K562 (cell line): ENCODE measurements at regions not wholly inside any gene's neighbourhood (a gene's known extent, or its start where the extent isn't known, plus 50 kb on each side); places are given as distances from the start of the nearest gene placed in this dataset.

Experiments used
- ATAC-seq: fragments of 200-7000 bp; cut with Tn5 transposase; 3 replicates; pipeline ENCODE4 v1.9.1; 2020; ENCODE audit warnings: moderate library complexity
- BruUV-seq: library from RNA; stranded (reverse); fragments of 400-500 nt; replicated peaks from 2 replicates; lab custom pipeline; 2021; lab: Mats Ljungman, UMichigan
- CTCF ChIA-PET: fragments of 300-600 bp; formaldehyde crosslinking; extraction: SDS; loops from one replicate; lab custom pipeline; 2021; ENCODE audit warnings: low intra/inter-chr PET ratio; lab: Yijun Ruan, JAX
- POLR2A ChIA-PET: fragments of 300-600, 350-650 bp; sonication (Branson Sonifier 250); formaldehyde crosslinking; extraction: SDS; loops from one replicate; lab custom pipeline; 2021; ENCODE audit warnings: antibody characterized with exemption, inconsistent platforms; lab: Yijun Ruan, JAX
- DNase-seq, 4 experiments: peaks; one replicate each; pipeline versions ENCODE4 v3.0.0 to v3.0.0-alpha.2; 2011 to 2018; ENCODE audit warnings: low spot score in 3 of 4, mixed read lengths in 3 of 4; ENCODE audit errors: extremely low read depth in 1 of 4
- FAIRE-seq: peaks from 2 replicates; lab custom pipeline; 2011; peaks lifted over from hg19 to GRCh38; lab: Jason Lieb, UNC
- H2AFZ ChIP-seq: 2 replicates; pipeline ENCODE4 v1.6.0; 2011; ENCODE audit warnings: low read depth, low read length, control low read depth, inconsistent platforms
- H3K27ac ChIP-seq: fragments of 200-600 bp; 3 replicates; pipeline ENCODE4 v1.8.0; 2011; ENCODE audit warnings: low read depth, mild to moderate bottlenecking, control low read depth, inconsistent platforms, low read length, moderate library complexity, mixed read lengths; ENCODE audit errors: extremely low read depth
- H3K27me3 ChIP-seq, 2 experiments: fragments of 300-600 bp in 1 of 2; 2 replicates in 1 of 2; 3 replicates in 1 of 2; pipeline versions ENCODE4 v1.6.0 to v1.8.0; 2011; ENCODE audit warnings: inconsistent platforms in 2 of 2, low read length in 2 of 2, mild to moderate bottlenecking in 1 of 2, mixed read lengths in 1 of 2, moderate library complexity in 1 of 2; ENCODE audit not compliant: control insufficient read depth in 2 of 2, insufficient read depth in 2 of 2
- H3K36me3 ChIP-seq: fragments of 300-600 bp; 3 replicates; pipeline ENCODE4 v1.8.0; 2011; ENCODE audit warnings: mild to moderate bottlenecking, low read length, inconsistent platforms; ENCODE audit not compliant: control insufficient read depth, insufficient read depth
- H3K4me1 ChIP-seq, 2 experiments: fragments of 200-600 bp in 1 of 2; replicated peaks in 1 of 2; 2 replicates in 1 of 2; 3 replicates in 1 of 2; pipeline versions ENCODE4 v1.5.1 to v1.8.0; 2011; ENCODE audit warnings: inconsistent platforms in 2 of 2, low read length in 2 of 2, mild to moderate bottlenecking in 1 of 2, mixed read lengths in 1 of 2, moderate library complexity in 1 of 2; ENCODE audit not compliant: control insufficient read depth in 2 of 2, insufficient read depth in 2 of 2
- H3K4me2 ChIP-seq: 2 replicates; pipeline ENCODE4 v1.6.1; 2011; ENCODE audit warnings: low read length, control low read depth, inconsistent platforms, mixed read lengths; ENCODE audit not compliant: insufficient read depth
- H3K4me3 ChIP-seq: fragments of 200-600 bp; sonication (generic), shearing (Covaris generic); 2 replicates; pipeline ENCODE4 v1.5.1; 2016; ENCODE audit warnings: control low read depth, inconsistent platforms
- H3K79me2 ChIP-seq: fragments of 200-600 bp; 3 replicates; pipeline ENCODE4 v1.8.0; 2011; ENCODE audit warnings: low read length, inconsistent platforms; ENCODE audit not compliant: control insufficient read depth, insufficient read depth
- H3K9ac ChIP-seq, 2 experiments: 2 replicates each; pipeline versions ENCODE4 v1.6.0 to v1.6.1; 2011; ENCODE audit warnings: low read depth in 2 of 2, low read length in 2 of 2, control low read depth in 1 of 2, inconsistent platforms in 1 of 2, mild to moderate bottlenecking in 1 of 2, mixed read lengths in 1 of 2; ENCODE audit not compliant: insufficient read depth in 1 of 2
- H3K9me1 ChIP-seq: one replicate; pipeline ENCODE4 v1.6.0; 2011; ENCODE audit warnings: inconsistent platforms, mild to moderate bottlenecking, low read length, moderate library complexity; ENCODE audit not compliant: control insufficient read depth, insufficient read depth
- H3K9me3 ChIP-seq: replicated peaks from 2 replicates; pipeline ENCODE4 v1.5.1; 2011; ENCODE audit warnings: low read depth, low read length, inconsistent platforms; ENCODE audit not compliant: control insufficient read depth, insufficient read depth
- H4K20me1 ChIP-seq: replicated peaks from 2 replicates; pipeline ENCODE4 v1.6.1; 2011; ENCODE audit warnings: low read length, inconsistent platforms, mixed read lengths; ENCODE audit not compliant: control insufficient read depth, insufficient read depth
- ARID1B ChIP-seq: fragments of 450-650 bp; IDR thresholded peaks from 2 replicates; pipeline ENCODE4 v1.6.1; 2016; ENCODE audit warnings: antibody characterized with exemption, mild to moderate bottlenecking, inconsistent platforms
- CREBBP ChIP-seq: IDR thresholded peaks from one replicate; pipeline ENCODE4 v1.6.1; 2012; ENCODE audit warnings: low read depth, mild to moderate bottlenecking, control low read depth, inconsistent platforms, low read length
- E2F3 ChIP-seq: fragments of 250-450 bp; sonication (Bioruptor Pico); IDR thresholded peaks from 2 replicates; pipeline ENCODE4 v1.4.0; 2020; ENCODE audit warnings: mild to moderate bottlenecking
- FOXA1 ChIP-seq: fragments of 450-650 bp; IDR thresholded peaks from 2 replicates; pipeline ENCODE4 v1.6.1; 2016; ENCODE audit warnings: mild to moderate bottlenecking, borderline replicate concordance
- FOXK1 ChIP-seq: sonication (generic); formaldehyde crosslinking; IDR thresholded peaks from 2 replicates; pipeline ENCODE4 v1.8.0; 2022; ENCODE audit warnings: missing genetic modification reagents, mild to moderate bottlenecking, borderline replicate concordance
- HNRNPL ChIP-seq: fragments of 200-400 bp; formaldehyde crosslinking; IDR thresholded peaks from 2 replicates; pipeline ENCODE4 v1.6.1; 2017; ENCODE audit warnings: low read depth, mild to moderate bottlenecking, low read length
- IFI16 ChIP-seq: fragments of 250-450 bp; sonication (Bioruptor Pico); IDR thresholded peaks from 2 replicates; pipeline ENCODE4 v2.1.2; 2022; ENCODE audit warnings: mild to moderate bottlenecking, inconsistent platforms
- NCOA4 ChIP-seq: fragments of 450-650 bp; IDR thresholded peaks from 2 replicates; pipeline ENCODE4 v1.6.1; 2018; ENCODE audit warnings: mild to moderate bottlenecking; ENCODE audit not compliant: partially characterized antibody
- NR1H2 ChIP-seq: sonication (generic); formaldehyde crosslinking; IDR thresholded peaks from 2 replicates; pipeline ENCODE4 v1.4.0; 2020; ENCODE audit warnings: mild to moderate bottlenecking, missing genetic modification reagents
- RAD51 ChIP-seq: fragments of 450-650 bp; IDR thresholded peaks from 2 replicates; pipeline ENCODE4 v1.7.1; 2016; ENCODE audit warnings: low read depth, mild to moderate bottlenecking, borderline replicate concordance
- TBP ChIP-seq: optimal IDR thresholded peaks from 2 replicates; pipeline ENCODE3; 2011; ENCODE audit warnings: low read depth, low read length, improper control_type of control experiment
- ZNF431 ChIP-seq: sonication (generic); formaldehyde crosslinking; IDR thresholded peaks from 2 replicates; pipeline ENCODE4 v1.8.0; 2022; ENCODE audit warnings: mild to moderate bottlenecking, missing genetic modification reagents
- WGBS: fragments of 100-300 bp; shearing (Covaris generic); methylation state at CpG from one replicate; pipeline ENCODE4 v1.1.6; 2016; ENCODE audit warnings: low coverage, mixed read lengths; ENCODE audit not compliant: insufficient coverage; ENCODE audit errors: missing lambda C conversion rate; 5-methylcytosine and 5-hydroxymethylcytosine counted together
- in situ Hi-C: fragments of 300-500 bp; cut with MboI; formaldehyde crosslinking; loops from 4 replicates; pipeline ENCODE4 v1.15.0; 2018; ENCODE audit warnings: inconsistent platforms, mixed read lengths
- intact Hi-C: fragments of 100-400 bp; cut with micrococcal nuclease; formaldehyde crosslinking; loops from 2 replicates; pipeline ENCODE4 v1.14.2; 2022
- TF ChIP-seq, protein P1 (sequence below), 2 experiments: fragments of 450-650 bp; IDR thresholded peaks; 2 replicates each; pipeline ENCODE4 v1.6.1; 2016; ENCODE audit warnings: mild to moderate bottlenecking in 2 of 2, borderline replicate concordance in 1 of 2, low read depth in 1 of 2, moderate library complexity in 1 of 2

- Histone ChIP-seq H3K4me2 (no peak overlapping the region), H3K27me3 (no peaks in the 10 kb centered on the region), H2AFZ (no peak overlapping the region), H3K36me3 (no peaks in the 10 kb centered on the region), H3K27ac (no peak overlapping the region), H3K4me1 (no peaks in the 10 kb centered on the region), H3K79me2 (no peaks in the 10 kb centered on the region), H3K4me3 (no peak overlapping the region), H4K20me1 (no peaks in the 10 kb centered on the region), H3K9ac (no peak overlapping the region), H3K9me3 (no peaks in the 10 kb centered on the region), H3K9me1 (no peaks in the 10 kb centered on the region)
- FAIRE-seq (no peak), ATAC-seq (no peak), DNase-seq (no peak)
- in situ Hi-C loops: no loop called here
- intact Hi-C loops: no loop called here
- ChIA-PET CTCF (no interaction called here), POLR2A (no interaction called here)
- 0% methylated on average over 1 of the region's 1 CpG for WGBS
- no TSS peak for BruUV-seq
- no peak for TF ChIP-seq RAD51
- no peak for TF ChIP-seq ZNF431 (CRISPR knock-in tag)
- TF ChIP-seq NCOA4: no peak
- TF ChIP-seq, protein P1, sequence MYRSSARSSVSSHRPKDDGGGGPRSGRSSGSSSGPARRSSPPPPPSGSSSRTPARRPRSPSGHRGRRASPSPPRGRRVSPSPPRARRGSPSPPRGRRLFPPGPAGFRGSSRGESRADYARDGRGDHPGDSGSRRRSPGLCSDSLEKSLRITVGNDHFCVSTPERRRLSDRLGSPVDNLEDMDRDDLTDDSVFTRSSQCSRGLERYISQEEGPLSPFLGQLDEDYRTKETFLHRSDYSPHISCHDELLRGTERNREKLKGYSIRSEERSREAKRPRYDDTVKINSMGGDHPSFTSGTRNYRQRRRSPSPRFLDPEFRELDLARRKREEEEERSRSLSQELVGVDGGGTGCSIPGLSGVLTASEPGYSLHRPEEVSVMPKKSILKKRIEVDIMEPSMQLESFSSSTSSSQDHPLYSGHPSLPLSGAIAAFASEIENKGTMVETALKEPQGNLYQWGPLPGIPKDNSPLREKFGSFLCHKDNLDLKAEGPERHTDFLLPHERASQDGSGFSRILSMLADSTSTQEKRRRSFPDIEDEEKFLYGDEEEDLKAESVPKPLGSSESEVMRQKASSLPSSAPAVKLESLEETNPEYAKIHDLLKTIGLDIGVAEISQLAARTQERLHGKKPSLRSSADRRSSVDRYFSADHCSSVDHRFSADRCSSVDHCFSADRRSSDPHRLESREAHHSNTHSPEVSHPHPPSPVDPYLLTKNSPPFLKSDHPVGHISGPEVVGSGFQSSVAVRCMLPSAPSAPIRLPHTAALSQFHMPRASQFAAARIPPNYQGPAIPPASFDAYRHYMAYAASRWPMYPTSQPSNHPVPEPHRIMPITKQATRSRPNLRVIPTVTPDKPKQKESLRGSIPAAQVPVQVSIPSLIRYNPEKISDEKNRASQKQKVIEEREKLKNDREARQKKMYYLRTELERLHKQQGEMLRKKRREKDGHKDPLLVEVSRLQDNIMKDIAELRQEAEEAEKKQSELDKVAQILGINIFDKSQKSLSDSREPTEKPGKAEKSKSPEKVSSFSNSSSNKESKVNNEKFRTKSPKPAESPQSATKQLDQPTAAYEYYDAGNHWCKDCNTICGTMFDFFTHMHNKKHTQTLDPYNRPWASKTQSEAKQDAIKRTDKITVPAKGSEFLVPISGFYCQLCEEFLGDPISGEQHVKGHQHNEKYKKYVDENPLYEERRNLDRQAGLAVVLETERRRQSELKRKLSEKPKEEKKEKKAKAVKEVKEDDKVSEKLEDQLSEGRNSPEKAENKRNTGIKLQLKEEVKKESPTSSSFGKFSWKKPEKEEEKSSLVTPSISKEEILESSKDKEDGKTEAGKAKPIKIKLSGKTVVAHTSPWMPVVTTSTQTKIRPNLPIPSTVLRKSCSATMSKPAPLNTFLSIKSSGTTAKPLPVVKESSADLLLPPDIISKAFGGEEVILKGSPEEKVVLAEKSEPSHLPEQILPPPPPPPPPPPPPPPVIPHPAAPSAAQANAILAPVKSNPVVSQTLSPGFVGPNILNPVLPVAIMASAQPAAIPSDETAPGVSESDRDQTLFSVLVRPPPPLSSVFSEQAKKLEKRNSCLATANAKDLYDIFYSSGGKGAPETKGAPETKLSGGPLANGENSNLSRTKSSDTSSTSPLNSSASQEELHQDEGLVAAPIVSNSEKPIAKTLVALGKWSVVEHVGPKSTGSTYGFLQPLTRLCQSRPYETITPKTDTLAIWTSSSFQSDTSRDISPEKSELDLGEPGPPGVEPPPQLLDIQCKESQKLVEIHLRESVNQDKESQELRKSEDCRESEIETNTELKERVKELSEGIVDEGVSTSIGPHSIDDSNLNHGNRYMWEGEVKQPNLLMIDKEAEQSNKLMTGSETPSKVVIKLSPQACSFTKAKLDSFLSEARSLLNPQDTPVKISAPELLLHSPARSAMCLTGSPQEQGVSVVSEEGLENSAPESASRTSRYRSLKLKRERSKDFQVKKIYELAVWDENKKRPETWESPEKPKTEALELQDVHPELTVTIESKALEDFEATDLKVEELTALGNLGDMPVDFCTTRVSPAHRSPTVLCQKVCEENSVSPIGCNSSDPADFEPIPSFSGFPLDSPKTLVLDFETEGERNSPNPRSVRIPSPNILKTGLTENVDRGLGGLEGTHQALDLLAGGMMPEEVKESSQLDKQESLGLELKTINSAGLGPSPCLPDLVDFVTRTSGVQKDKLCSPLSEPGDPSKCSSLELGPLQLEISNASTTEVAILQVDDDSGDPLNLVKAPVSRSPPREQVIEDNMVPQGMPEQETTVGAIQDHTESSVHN (IDR thresholded peaks at IDR 0.05; ENCODE audit: borderline replicate concordance in 1 of 2, low read depth in 1 of 2): no peak
- TF ChIP-seq E2F3: no peak
- no peak for TF ChIP-seq FOXA1
- TF ChIP-seq ARID1B: no peak
- TF ChIP-seq HNRNPL: no peak
- TF ChIP-seq IFI16 (CRISPR knock-in tag): no peak
- TF ChIP-seq FOXK1 (CRISPR knock-in tag): no peak
- no peak for TF ChIP-seq CREBBP
- no peak for TF ChIP-seq TBP
- TF ChIP-seq NR1H2: no peak
Observed at GRCh38 chr2:146135245-146135644, 1615.3 kb upstream of the ZEB2 start.
